A673 (cell line): ENCODE measurements at regions not wholly inside any gene's neighbourhood (a gene's known extent, or its start where the extent isn't known, plus 50 kb on each side); places are given as distances from the start of the nearest gene placed in this dataset.
"Not testable (repeated sequence)": the region's sequence is repeated elsewhere in the genome, so short reads cannot be mapped to it uniquely, and the experiment has no call there.

Experiments
- BruUV-seq: library from RNA; stranded (reverse); fragments of 400-500 nt; replicated peaks from 2 replicates; lab custom pipeline; 2021; lab: Mats Ljungman, UMichigan
- CTCF ChIA-PET: fragments of 300-600 bp; sonication (Branson Sonifier 250); formaldehyde crosslinking; loops from one replicate; lab custom pipeline; 2022; ENCODE audit warnings: antibody characterized with exemption; lab: Charles Lee
- POLR2A ChIA-PET: fragments of 300-600 bp; sonication (Branson Sonifier 250); formaldehyde crosslinking; loops from one replicate; lab custom pipeline; 2022; ENCODE audit warnings: antibody characterized with exemption; ENCODE audit not compliant: low non-redundant PET; lab: Charles Lee
- DNase-seq: peaks from one replicate; pipeline ENCODE4 v3.0.0-alpha.2; 2015; ENCODE audit warnings: low spot score
- H3K27ac ChIP-seq: fragments of 200-600 bp; sonication (generic); 2 replicates; pipeline ENCODE4 v1.5.1; 2016; ENCODE audit warnings: mixed run types, low read depth, mild to moderate bottlenecking, mixed read lengths, antibody characterized with exemption, low read length; ENCODE audit not compliant: poor library complexity, severe bottlenecking
- H3K27me3 ChIP-seq: fragments of 200-600 bp; sonication (generic); replicated peaks from 2 replicates; pipeline ENCODE4 v1.6.1; 2017; ENCODE audit warnings: mixed run types, low read depth, mild to moderate bottlenecking, mixed read lengths, antibody characterized with exemption, low read length; ENCODE audit not compliant: insufficient read depth, poor library complexity
- H3K36me3 ChIP-seq: fragments of 200-600 bp; sonication (generic); 2 replicates; pipeline ENCODE4 v1.6.1; 2016; ENCODE audit warnings: mixed run types, mild to moderate bottlenecking, mixed read lengths, antibody characterized with exemption, low read length; ENCODE audit not compliant: insufficient read depth, poor library complexity, severe bottlenecking
- H3K4me1 ChIP-seq: fragments of 200-600 bp; sonication (generic); 2 replicates; pipeline ENCODE4 v1.6.1; 2017; ENCODE audit warnings: mixed run types, mild to moderate bottlenecking, mixed read lengths, antibody characterized with exemption, low read length; ENCODE audit not compliant: insufficient read depth, poor library complexity, severe bottlenecking
- H3K4me3 ChIP-seq: fragments of 200-600 bp; sonication (generic); 2 replicates; pipeline ENCODE4 v1.5.1; 2016; ENCODE audit warnings: low read depth, mixed run types, mild to moderate bottlenecking, mixed read lengths, low read length; ENCODE audit not compliant: poor library complexity, severe bottlenecking
- H3K9me3 ChIP-seq: fragments of 200-600 bp; sonication (generic); 2 replicates; pipeline ENCODE4 v1.6.1; 2016; ENCODE audit warnings: mixed run types, low read depth, mild to moderate bottlenecking, mixed read lengths, antibody characterized with exemption, low read length; ENCODE audit not compliant: poor library complexity, severe bottlenecking
- CTCF ChIP-seq: fragments of 300-800, 200-600 bp; sonication (generic); conservative IDR thresholded peaks from 2 replicates; pipeline ENCODE4 v1.5.1; 2017; ENCODE audit warnings: low read depth, mild to moderate bottlenecking, antibody characterized with exemption, low read length, moderate library complexity, mixed read lengths
- EZH2 ChIP-seq: fragments of 200-600 bp; sonication (generic); IDR thresholded peaks from 2 replicates; pipeline ENCODE4 v1.6.1; 2017; ENCODE audit warnings: borderline replicate concordance, low read depth, mild to moderate bottlenecking, mixed read lengths, antibody characterized with exemption, low read length; ENCODE audit not compliant: poor library complexity, severe bottlenecking
- intact Hi-C: fragments of 100-400 bp; cut with micrococcal nuclease; formaldehyde crosslinking; loops from one replicate; pipeline ENCODE4 v1.10.0; 2022; ENCODE audit not compliant: unreplicated experiment

DNA sequence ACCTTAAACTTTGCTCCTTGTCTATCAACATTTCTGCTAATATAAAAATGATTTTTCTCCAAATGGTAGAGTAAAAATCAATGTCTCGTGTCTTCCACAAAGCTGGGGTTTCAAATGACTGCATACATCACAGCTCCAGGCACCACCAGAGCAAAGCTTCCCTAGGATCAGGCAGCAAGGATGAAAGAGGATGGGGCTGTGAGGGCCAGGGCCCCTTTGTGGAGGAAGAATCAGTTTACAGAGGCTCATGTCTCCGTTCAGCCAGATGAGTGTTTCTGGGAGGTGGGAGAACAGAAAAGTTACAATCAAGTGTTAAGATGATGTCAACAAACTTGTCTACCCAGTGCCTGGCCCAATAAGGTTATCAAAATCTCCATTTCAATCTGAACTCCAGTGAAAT lies 105.5 kb downstream of the BDH1 start:
- TF ChIP-seq CTCF (no peak), EZH2 (no peak)
- no TSS peak for BruUV-seq
- Histone ChIP-seq H3K9me3 (no peaks in the 10 kb centered on the region), H3K27ac (no peak overlapping the region), H3K4me3 (no peak overlapping the region), H3K36me3 (no peaks in the 10 kb centered on the region), H3K27me3 (no peaks in the 10 kb centered on the region), H3K4me1 (peaks cover 20% of the 10 kb centered on the region)
- intact Hi-C loops, result no loop called here
- CTCF ChIA-PET, result no interaction called here
- POLR2A ChIA-PET, result no interaction called here
- DNase-seq, result no peak

DNA sequence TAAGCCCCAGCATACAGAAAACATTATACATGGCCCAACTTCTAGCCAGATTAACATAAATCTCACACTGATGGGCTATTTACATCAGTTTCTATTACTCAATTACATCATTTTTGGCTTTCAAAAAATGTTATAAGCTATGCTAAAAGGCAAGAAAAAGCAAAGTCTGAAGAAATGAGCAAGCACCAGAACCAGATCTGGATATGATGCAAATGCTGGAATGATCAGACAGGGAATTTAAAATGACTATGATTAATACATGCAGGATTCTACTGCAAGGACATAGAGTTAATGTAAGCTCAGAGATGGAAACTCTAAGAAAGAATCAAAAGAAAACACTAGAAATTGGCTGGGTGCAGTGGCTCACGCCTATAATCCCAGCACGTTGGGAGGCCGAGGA lies 106.6 kb downstream of the BDH1 start:
- H3K27me3 ChIP-seq, H3K4me3 ChIP-seq, H3K27ac ChIP-seq, H3K9me3 ChIP-seq, POLR2A ChIA-PET, BruUV-seq, DNase-seq, CTCF ChIA-PET, H3K36me3 ChIP-seq, intact Hi-C loops: not testable (repeated sequence)
- peaks cover 23% of the 10 kb centered on the region for H3K4me1 ChIP-seq

DNA sequence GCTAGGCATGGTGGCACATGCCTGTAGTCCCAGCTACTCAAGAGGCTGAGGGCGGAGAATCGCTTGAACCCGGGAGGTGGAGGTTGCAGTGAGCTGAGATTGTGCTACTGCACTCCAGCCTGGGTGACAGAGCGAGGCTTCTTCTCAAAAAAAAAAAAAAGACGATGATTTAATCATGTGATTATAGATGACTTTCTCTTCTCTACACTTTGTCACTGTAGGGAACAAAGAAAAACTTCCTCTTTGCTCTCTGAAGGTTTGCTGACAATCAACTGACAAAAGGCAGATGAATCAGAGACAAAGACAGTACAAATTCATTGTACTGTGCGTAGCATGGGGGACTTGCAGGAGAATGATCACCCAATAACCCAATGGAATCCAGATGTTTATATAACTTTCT lies 108.0 kb downstream of the BDH1 start:
- intact Hi-C loops, H3K4me3 ChIP-seq, H3K27ac ChIP-seq, H3K9me3 ChIP-seq, H3K36me3 ChIP-seq, DNase-seq, CTCF ChIA-PET, BruUV-seq, H3K27me3 ChIP-seq: not testable (repeated sequence)
- H3K4me1 ChIP-seq, result peaks cover 23% of the 10 kb centered on the region
- POLR2A ChIA-PET, result interaction anchor here (0.6 kb wide), 1 partner anchor 150 kb away, joined by 5 read pairs; the partner anchor contains the start of gene DLG1

- ChIA-PET POLR2A (interaction anchor here (0.6 kb wide), 1 partner anchor 149 kb away, joined by 5 read pairs; the partner anchor contains the start of gene DLG1), CTCF (no interaction called here)
- no peak for DNase-seq
- intact Hi-C loops, result no loop called here
- no peak overlapping the region for H3K27ac ChIP-seq
- no TSS peak for BruUV-seq
- no peaks in the 10 kb centered on the region for H3K27me3 ChIP-seq
- no peak for TF ChIP-seq CTCF
- no peak for TF ChIP-seq EZH2
- H3K36me3 ChIP-seq, result no peaks in the 10 kb centered on the region
- peaks cover 23% of the 10 kb centered on the region for H3K4me1 ChIP-seq
- H3K4me3 ChIP-seq, result no peak overlapping the region
- no peaks in the 10 kb centered on the region for H3K9me3 ChIP-seq
Observed at GRCh38 chr3:197447057-197447456, 108.7 kb downstream of the BDH1 start.
